ENCODE measurements at regions not wholly inside any gene's neighbourhood (a gene's known extent, or its start where the extent isn't known, plus 50 kb on each side); places are given as distances from the start of the nearest gene placed in this dataset.

- no peak for TF ChIP-seq CTCF (IDR thresholded peaks at IDR 0.05)
- TF ChIP-seq POLR2A (IDR thresholded peaks at IDR 0.05): no peak
- no peak for TF ChIP-seq EP300 (IDR thresholded peaks at IDR 0.05)
These were observed 158.9 kb upstream of the COL11A1 start for GRCh38 chr1:103267266-103267665.

Measured in tibial nerve (tissue), 4 donors.